Calu3 (cell line): ENCODE measurements at regions not wholly inside any gene's neighbourhood (a gene's known extent, or its start where the extent isn't known, plus 50 kb on each side); places are given as distances from the start of the nearest gene placed in this dataset.

Experiments used
- BruUV-seq: library from RNA; stranded (reverse); fragments of 400-500 nt; replicated peaks from 2 replicates; lab custom pipeline; 2021; lab: Mats Ljungman, UMichigan
- CTCF ChIA-PET: fragments of 300-600 bp; sonication (Branson Sonifier 250); formaldehyde crosslinking; loops from one replicate; lab custom pipeline; 2022; ENCODE audit warnings: antibody characterized with exemption; lab: Charles Lee
- DNase-seq: peaks from one replicate; pipeline ENCODE4 v3.0.0; 2022
- H3K27ac Mint-ChIP-seq: one replicate; pipeline ENCODE4 v1.8.0; 2022; ENCODE audit warnings: mixed read lengths; ENCODE audit not compliant: unreplicated experiment
- H3K27me3 Mint-ChIP-seq: one replicate; pipeline ENCODE4 v1.8.0; 2022; ENCODE audit warnings: mixed read lengths; ENCODE audit not compliant: unreplicated experiment
- H3K36me3 Mint-ChIP-seq: one replicate; pipeline ENCODE4 v1.8.0; 2022; ENCODE audit warnings: mild to moderate bottlenecking, moderate library complexity, mixed read lengths; ENCODE audit not compliant: insufficient read depth, unreplicated experiment
- H3K4me1 Mint-ChIP-seq: one replicate; pipeline ENCODE4 v1.8.0; 2022; ENCODE audit warnings: mild to moderate bottlenecking, low read depth, mixed read lengths; ENCODE audit not compliant: unreplicated experiment
- H3K4me3 Mint-ChIP-seq: one replicate; pipeline ENCODE4 v1.8.0; 2022; ENCODE audit warnings: mild to moderate bottlenecking, low read depth, moderate library complexity, mixed read lengths; ENCODE audit not compliant: unreplicated experiment
- H3K9me3 Mint-ChIP-seq: one replicate; pipeline ENCODE4 v1.8.0; 2022; ENCODE audit warnings: low read depth, mixed read lengths; ENCODE audit not compliant: unreplicated experiment
- CTCF ChIP-seq: fragments of 200-600 bp; IDR thresholded peaks from one replicate; pipeline ENCODE4 v1.8.0; 2022; ENCODE audit warnings: antibody characterized with exemption; ENCODE audit not compliant: unreplicated experiment
- intact Hi-C: fragments of 100-400 bp; cut with micrococcal nuclease; formaldehyde crosslinking; loops from one replicate; pipeline ENCODE4 v1.10.0; 2022; ENCODE audit not compliant: unreplicated experiment

- TF ChIP-seq CTCF = no peak
- Mint-ChIP-seq H3K27ac (no peak overlapping the region), H3K36me3 (no peaks in the 10 kb centered on the region), H3K4me3 (no peak overlapping the region), H3K27me3 (no peaks in the 10 kb centered on the region), H3K9me3 (no peaks in the 10 kb centered on the region), H3K4me1 (no peaks in the 10 kb centered on the region)
- intact Hi-C loops = no loop called here
- CTCF ChIA-PET = no interaction called here
- BruUV-seq = no TSS peak
- no peak for DNase-seq
These were observed 145.1 kb downstream of the EFNB2 start for GRCh38 chr13:106390367-106390766.

GRCh38 chr13:106385654-106386053 is 149.8 kb downstream of the EFNB2 start:
- no TSS peak for BruUV-seq
- Mint-ChIP-seq H3K9me3 (no peaks in the 10 kb centered on the region), H3K4me1 (no peaks in the 10 kb centered on the region), H3K27ac (no peak overlapping the region), H3K27me3 (no peaks in the 10 kb centered on the region), H3K4me3 (no peak overlapping the region), H3K36me3 (no peaks in the 10 kb centered on the region)
- DNase-seq = no peak
- intact Hi-C loops = no loop called here
- CTCF ChIA-PET = no interaction called here
- no peak for TF ChIP-seq CTCF

- no TSS peak for BruUV-seq
- DNase-seq = no peak
- Mint-ChIP-seq H3K9me3 (no peaks in the 10 kb centered on the region), H3K36me3 (no peaks in the 10 kb centered on the region), H3K27me3 (no peaks in the 10 kb centered on the region), H3K4me3 (no peak overlapping the region), H3K27ac (no peak overlapping the region), H3K4me1 (no peaks in the 10 kb centered on the region)
- CTCF ChIA-PET = no interaction called here
- intact Hi-C loops = no loop called here
- TF ChIP-seq CTCF = no peak
These were observed 150.9 kb downstream of the EFNB2 start for GRCh38 chr13:106384516-106384915.

GRCh38 chr13:106383791-106384190 is 151.7 kb downstream of the EFNB2 start:
- no peaks in the 10 kb centered on the region for H3K9me3 Mint-ChIP-seq
- H3K4me1 Mint-ChIP-seq = peaks cover 3% of the 10 kb centered on the region
- no peaks in the 10 kb centered on the region for H3K36me3 Mint-ChIP-seq
- no peak overlapping the region for H3K27ac Mint-ChIP-seq
- CTCF ChIA-PET = no interaction called here
- BruUV-seq = no TSS peak
- no peak overlapping the region for H3K4me3 Mint-ChIP-seq
- intact Hi-C loops = no loop called here
- no peaks in the 10 kb centered on the region for H3K27me3 Mint-ChIP-seq
- no peak for TF ChIP-seq CTCF
- DNase-seq = no peak
